Keratinocyte (primary cell): ENCODE measurements at regions not wholly inside any gene's neighbourhood (a gene's known extent, or its start where the extent isn't known, plus 50 kb on each side); places are given as distances from the start of the nearest gene placed in this dataset.

Source experiments
- DNase-seq: peaks from one replicate; pipeline ENCODE4 v3.0.0-alpha.2; 2011; ENCODE audit warnings: low read depth, missing footprints, low spot score
- FAIRE-seq: peaks from 2 replicates; lab custom pipeline; 2011; peaks lifted over from hg19 to GRCh38; lab: Jason Lieb, UNC
- H2AFZ ChIP-seq: 2 replicates; pipeline ENCODE4 v1.6.0; 2012; ENCODE audit warnings: low read length, control low read depth, inconsistent platforms; ENCODE audit not compliant: control insufficient read depth
- H3K27ac ChIP-seq: 2 replicates; pipeline ENCODE4 v1.5.1; 2011; ENCODE audit warnings: low read length; ENCODE audit not compliant: control insufficient read depth, insufficient read depth
- H3K27me3 ChIP-seq: 3 replicates; pipeline ENCODE4 v1.6.0; 2011; ENCODE audit warnings: low read length; ENCODE audit not compliant: control insufficient read depth, insufficient read depth; ENCODE audit errors: extremely low read depth
- H3K36me3 ChIP-seq, 2 experiments: 2 replicates in 1 of 2; 3 replicates in 1 of 2; pipeline ENCODE4 v1.5.1; 2011; ENCODE audit warnings: low read length in 2 of 2, mild to moderate bottlenecking in 1 of 2; ENCODE audit not compliant: control insufficient read depth in 2 of 2, insufficient read depth in 2 of 2; ENCODE audit errors: extremely low read depth in 1 of 2
- H3K4me1 ChIP-seq: 3 replicates; pipeline ENCODE4 v1.5.1; 2011; ENCODE audit warnings: low read length; ENCODE audit not compliant: control insufficient read depth, insufficient read depth; ENCODE audit errors: extremely low read depth
- H3K4me2 ChIP-seq: 3 replicates; pipeline ENCODE4 v1.6.0; 2011; ENCODE audit warnings: low read depth, low read length; ENCODE audit not compliant: control insufficient read depth, insufficient read depth; ENCODE audit errors: extremely low read depth
- H3K4me3 ChIP-seq, 3 experiments: fragments of 200-600 bp in 1 of 3; sonication (generic) in 1 of 3; 2 replicates in 2 of 3; 3 replicates in 1 of 3; pipeline ENCODE4 v1.5.1; 2011 to 2016; ENCODE audit warnings: low read length in 3 of 3, mild to moderate bottlenecking in 3 of 3, control low read depth in 2 of 3, inconsistent platforms in 1 of 3, low read depth in 1 of 3, mixed read lengths in 1 of 3, mixed run types in 1 of 3, moderate library complexity in 1 of 3; ENCODE audit not compliant: control insufficient read depth in 2 of 3, insufficient read depth in 2 of 3; ENCODE audit errors: extremely low read depth in 1 of 3
- H3K79me2 ChIP-seq: 2 replicates; pipeline ENCODE4 v1.6.0; 2012; ENCODE audit warnings: low read length; ENCODE audit not compliant: control insufficient read depth, insufficient read depth
- H3K9ac ChIP-seq: 3 replicates; pipeline ENCODE4 v1.6.0; 2011; ENCODE audit warnings: low read length; ENCODE audit not compliant: control insufficient read depth, insufficient read depth; ENCODE audit errors: extremely low read depth
- H3K9me1 ChIP-seq: 3 replicates; pipeline ENCODE4 v1.6.0; 2011; ENCODE audit warnings: low read length; ENCODE audit not compliant: control insufficient read depth, insufficient read depth; ENCODE audit errors: extremely low read depth
- H3K9me3 ChIP-seq: 2 replicates; pipeline ENCODE4 v1.5.1; 2012; ENCODE audit warnings: low read depth, low read length; ENCODE audit not compliant: control insufficient read depth
- H4K20me1 ChIP-seq: 3 replicates; pipeline ENCODE4 v1.6.0; 2011; ENCODE audit warnings: low read length; ENCODE audit not compliant: control insufficient read depth, insufficient read depth; ENCODE audit errors: extremely low read depth
- EZH2 ChIP-seq: IDR thresholded peaks from one replicate; pipeline ENCODE4 v1.6.1; 2012; ENCODE audit warnings: inconsistent platforms, mild to moderate bottlenecking, low read length, moderate library complexity
- dilution Hi-C: fragments of 300-500 bp; cut with MboI; formaldehyde crosslinking; loops from one replicate; pipeline ENCODE4 v1.7.0; 2020; ENCODE audit warnings: low sequenced_read_pairs; ENCODE audit not compliant: extremely low pct_ligation_motif_present
- TF ChIP-seq, protein P1 (sequence below), 3 experiments: IDR thresholded peaks in 1 of 3; conservative IDR thresholded peaks in 1 of 3; optimal IDR thresholded peaks in 1 of 3; 2 replicates in 2 of 3; 3 replicates in 1 of 3; pipeline versions ENCODE3 to v1.5.1; 2011; ENCODE audit warnings: low read length in 3 of 3, mild to moderate bottlenecking in 3 of 3, moderate library complexity in 2 of 3, control low read depth in 1 of 3, inconsistent platforms in 1 of 3; ENCODE audit not compliant: insufficient read depth in 2 of 3; ENCODE audit errors: extremely low read depth in 1 of 3

DNA sequence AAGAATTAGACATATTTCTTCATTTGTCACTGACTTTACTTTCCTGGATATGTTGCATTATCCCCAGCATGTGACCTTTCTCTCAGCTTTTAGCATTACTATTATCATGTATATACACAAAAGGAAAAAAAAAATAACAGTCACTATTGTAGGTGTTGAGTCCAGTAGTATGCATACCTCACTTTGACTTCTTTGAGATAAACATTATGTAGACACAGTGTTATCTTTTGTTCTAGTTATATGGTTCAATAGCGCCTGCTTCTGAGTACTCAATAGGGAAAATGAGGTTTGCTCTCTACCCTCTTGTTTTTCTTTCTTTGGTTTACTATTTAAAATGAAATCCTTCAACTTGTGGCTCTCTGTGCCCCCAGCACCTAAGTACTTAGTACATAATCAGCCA, 409.6 kb upstream of the PKN2 start:
- no peak overlapping the region for H3K4me2 ChIP-seq
- no peaks in the 10 kb centered on the region for H3K9me1 ChIP-seq
- dilution Hi-C loops = no loop called here
- no peak overlapping the region for H3K4me3 ChIP-seq
- TF ChIP-seq EZH2 = no peak
- TF ChIP-seq, protein P1, sequence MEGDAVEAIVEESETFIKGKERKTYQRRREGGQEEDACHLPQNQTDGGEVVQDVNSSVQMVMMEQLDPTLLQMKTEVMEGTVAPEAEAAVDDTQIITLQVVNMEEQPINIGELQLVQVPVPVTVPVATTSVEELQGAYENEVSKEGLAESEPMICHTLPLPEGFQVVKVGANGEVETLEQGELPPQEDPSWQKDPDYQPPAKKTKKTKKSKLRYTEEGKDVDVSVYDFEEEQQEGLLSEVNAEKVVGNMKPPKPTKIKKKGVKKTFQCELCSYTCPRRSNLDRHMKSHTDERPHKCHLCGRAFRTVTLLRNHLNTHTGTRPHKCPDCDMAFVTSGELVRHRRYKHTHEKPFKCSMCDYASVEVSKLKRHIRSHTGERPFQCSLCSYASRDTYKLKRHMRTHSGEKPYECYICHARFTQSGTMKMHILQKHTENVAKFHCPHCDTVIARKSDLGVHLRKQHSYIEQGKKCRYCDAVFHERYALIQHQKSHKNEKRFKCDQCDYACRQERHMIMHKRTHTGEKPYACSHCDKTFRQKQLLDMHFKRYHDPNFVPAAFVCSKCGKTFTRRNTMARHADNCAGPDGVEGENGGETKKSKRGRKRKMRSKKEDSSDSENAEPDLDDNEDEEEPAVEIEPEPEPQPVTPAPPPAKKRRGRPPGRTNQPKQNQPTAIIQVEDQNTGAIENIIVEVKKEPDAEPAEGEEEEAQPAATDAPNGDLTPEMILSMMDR (optimal IDR thresholded peaks at IDR 0.05 in 1 of 3, IDR thresholded peaks at IDR 0.05 in 1 of 3, conservative IDR thresholded peaks at IDR 0.05 in 1 of 3; ENCODE audit: extremely low read depth in 1 of 3, insufficient read depth in 2 of 3, low read length in 3 of 3) = no peak
- H2AFZ ChIP-seq = no peak overlapping the region
- H3K79me2 ChIP-seq = no peaks in the 10 kb centered on the region
- no peaks in the 10 kb centered on the region for H3K36me3 ChIP-seq
- no peak overlapping the region for H3K9ac ChIP-seq
- H3K27ac ChIP-seq = no peak overlapping the region
- DNase-seq (no peak), FAIRE-seq (no peak)
- no peaks in the 10 kb centered on the region for H3K4me1 ChIP-seq
- H4K20me1 ChIP-seq = no peaks in the 10 kb centered on the region
- no peaks in the 10 kb centered on the region for H3K9me3 ChIP-seq
- H3K27me3 ChIP-seq = no peaks in the 10 kb centered on the region

DNA sequence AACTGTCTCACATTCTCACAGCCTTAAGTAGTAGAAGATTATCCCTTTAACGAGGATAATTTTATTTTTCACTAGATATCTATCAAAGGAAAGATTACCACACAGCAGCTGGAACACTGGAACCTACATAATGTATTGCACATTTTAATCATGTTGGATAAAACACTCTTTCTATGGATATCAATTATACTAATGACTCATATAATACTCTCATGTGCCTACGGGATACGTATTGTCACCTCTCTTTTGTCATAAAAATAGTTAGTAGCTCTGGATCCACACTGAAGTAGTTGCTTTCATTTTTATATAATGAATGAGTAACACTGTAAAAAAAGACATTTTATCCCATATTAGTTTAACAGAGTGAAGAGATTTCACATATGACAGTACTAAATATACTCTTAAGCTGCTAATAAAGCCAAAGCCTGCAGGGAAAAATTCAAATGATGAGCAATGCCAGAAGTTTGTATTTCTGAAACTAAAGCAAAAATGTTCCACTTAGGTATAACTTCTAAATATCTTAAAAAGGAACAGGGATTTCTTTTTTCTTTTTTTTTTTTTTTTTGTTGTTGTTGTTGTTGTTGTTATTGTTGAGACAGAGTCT, 408.7 kb upstream of the PKN2 start:
- H3K27me3 ChIP-seq = no peaks in the 10 kb centered on the region
- no peaks in the 10 kb centered on the region for H3K79me2 ChIP-seq
- DNase-seq (no peak), FAIRE-seq (no peak)
- no peaks in the 10 kb centered on the region for H4K20me1 ChIP-seq
- H3K4me2 ChIP-seq = no peak overlapping the region
- no peak overlapping the region for H2AFZ ChIP-seq
- TF ChIP-seq, protein P1 (optimal IDR thresholded peaks at IDR 0.05 in 1 of 3, IDR thresholded peaks at IDR 0.05 in 1 of 3, conservative IDR thresholded peaks at IDR 0.05 in 1 of 3; ENCODE audit: extremely low read depth in 1 of 3, insufficient read depth in 2 of 3, low read length in 3 of 3) = no peak
- TF ChIP-seq EZH2 = no peak
- dilution Hi-C loops = no loop called here
- no peaks in the 10 kb centered on the region for H3K4me1 ChIP-seq
- no peak overlapping the region for H3K4me3 ChIP-seq
- H3K9ac ChIP-seq = no peak overlapping the region
- H3K27ac ChIP-seq = no peak overlapping the region
- no peaks in the 10 kb centered on the region for H3K9me1 ChIP-seq
- H3K9me3 ChIP-seq = no peaks in the 10 kb centered on the region
- no peaks in the 10 kb centered on the region for H3K36me3 ChIP-seq
